ENCODE measurements at regions not wholly inside any gene's neighbourhood (a gene's known extent, or its start where the extent isn't known, plus 50 kb on each side); places are given as distances from the start of the nearest gene placed in this dataset.
"Not testable (repeated sequence)": the region's sequence is repeated elsewhere in the genome, so short reads cannot be mapped to it uniquely, and the experiment has no call there.

GRCh38 chr3:118505784-118506183, 528.9 kb downstream of the IGSF11 start:
- DNase-seq = no peak

GRCh38 chr3:118511402-118511801, 523.2 kb downstream of the IGSF11 start:
- DNase-seq = no peak

- no peak for DNase-seq
Observed at GRCh38 chr3:118512301-118512700, 522.3 kb downstream of the IGSF11 start.

DNA sequence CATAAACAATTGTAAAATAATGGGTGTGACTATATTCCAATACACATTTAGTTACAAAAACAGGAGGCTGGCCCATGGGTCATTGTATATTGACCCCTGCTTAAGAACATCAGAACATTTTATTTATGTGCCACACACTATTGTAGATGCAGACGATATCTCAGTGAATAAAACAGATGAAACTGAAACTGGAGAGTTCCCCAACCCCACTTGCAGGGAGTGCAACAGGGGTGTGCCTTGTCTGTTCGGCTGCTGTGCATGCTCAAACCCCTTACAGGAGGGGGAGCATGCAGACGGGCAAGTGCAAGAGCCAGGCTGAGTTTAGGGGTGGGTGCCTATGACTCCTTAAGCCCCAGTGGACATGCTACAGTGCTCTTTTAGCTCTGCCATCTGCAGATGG, 509.6 kb downstream of the IGSF11 start:
- DNase-seq = no peak

DNA sequence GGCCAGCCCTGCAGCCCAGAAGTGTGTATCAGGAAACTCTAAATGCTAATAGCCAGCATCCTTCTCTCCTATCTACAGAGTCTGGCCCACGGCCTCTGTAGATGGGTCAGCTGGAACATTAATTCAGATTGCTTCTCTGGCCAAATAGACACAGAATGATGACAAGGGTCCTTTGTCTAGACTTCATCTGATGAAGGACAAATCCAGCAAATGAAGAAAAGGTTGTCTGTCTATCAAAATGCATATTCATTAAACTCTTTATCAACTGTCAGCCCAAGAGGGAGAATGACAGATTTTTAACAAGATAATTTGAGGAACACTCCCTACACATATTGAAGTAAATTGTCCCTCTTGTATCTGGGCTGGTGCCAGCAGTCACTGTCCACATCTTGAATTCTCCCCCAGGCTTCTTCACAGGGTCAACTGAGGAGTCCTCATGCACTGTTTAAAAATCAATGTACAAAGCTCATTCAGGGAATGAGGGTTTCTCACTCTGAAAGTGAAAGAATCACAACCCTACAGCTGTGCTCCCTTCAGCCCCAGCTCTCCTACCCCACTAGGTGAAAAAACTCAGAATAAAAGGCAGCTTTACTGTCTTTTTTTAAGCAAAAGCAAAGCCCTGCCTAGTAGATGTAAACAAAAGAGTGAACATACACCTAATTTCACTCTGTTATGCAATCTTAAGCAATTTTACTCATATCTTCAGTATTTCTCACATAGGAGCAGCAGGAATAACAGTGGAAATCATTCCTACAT, 507.7 kb downstream of the IGSF11 start:
- DNase-seq = no peak

GRCh38 chr3:118527514-118528044, 507.1 kb downstream of the IGSF11 start:
- no peak for DNase-seq

DNA sequence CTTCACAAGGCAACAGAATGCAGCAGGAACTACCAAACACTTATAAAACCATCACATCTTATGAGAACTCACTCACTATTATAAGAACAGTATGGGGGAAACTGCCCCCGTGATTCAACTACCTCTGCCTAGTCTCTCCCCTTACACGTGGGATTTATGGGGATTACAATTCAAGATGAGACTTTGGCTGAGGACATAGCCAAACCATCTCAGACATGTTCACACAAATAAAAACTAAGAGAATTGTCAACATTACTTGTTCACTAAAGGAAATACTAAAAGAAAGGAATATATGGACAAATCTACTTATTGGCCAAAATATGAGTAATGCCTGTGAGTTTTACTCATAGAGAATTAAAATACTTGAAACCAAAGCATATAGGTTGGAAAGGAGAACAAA, 505.1 kb downstream of the IGSF11 start:
- no peak for DNase-seq

- no peak for DNase-seq
Observed at GRCh38 chr3:118530350-118530922, 504.2 kb downstream of the IGSF11 start.

DNA sequence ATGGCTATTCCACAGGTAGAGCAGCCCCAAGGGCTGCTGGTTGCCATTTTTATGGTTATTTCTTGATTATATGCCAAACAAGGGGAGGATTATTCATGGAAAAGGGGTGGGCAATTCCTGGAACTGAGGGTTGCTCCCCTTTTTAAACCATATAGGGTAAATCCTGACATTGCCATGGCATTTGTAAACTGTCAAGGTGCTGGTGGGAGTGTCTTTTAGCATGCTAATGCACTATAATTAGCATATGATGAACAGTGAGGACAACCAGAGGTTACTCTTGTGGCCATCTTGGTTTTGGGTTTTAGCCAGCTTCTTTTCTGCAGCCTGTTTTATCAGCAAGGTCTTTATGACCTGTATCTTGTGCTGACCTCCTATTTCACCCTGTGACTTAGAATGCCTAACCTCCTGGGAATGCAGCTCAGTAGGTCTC, 503.7 kb downstream of the IGSF11 start:
- not testable (repeated sequence) for DNase-seq

GRCh38 chr3:118531816-118532215, 502.8 kb downstream of the IGSF11 start:
- DNase-seq = no peak

GRCh38 chr3:118533676-118534075, 501.0 kb downstream of the IGSF11 start:
- DNase-seq = no peak

DNA sequence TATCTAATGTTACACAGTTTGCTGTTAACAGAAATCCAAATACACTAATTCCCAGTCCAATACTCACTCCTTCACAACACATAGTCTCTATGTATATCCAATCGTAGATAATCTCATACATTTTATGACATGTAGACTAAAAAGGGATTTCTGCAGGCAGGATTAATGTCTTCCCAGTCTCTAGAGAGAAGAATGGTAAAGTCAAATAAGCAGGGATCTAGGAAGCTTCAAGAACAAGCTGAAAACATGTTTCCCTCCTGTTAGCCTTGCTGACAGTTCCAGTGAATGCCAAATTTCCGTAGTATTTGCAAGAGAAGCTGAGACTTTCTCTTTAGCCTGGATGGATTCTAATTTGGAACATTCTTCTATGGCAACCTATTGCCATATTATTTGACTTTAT, 500.1 kb downstream of the IGSF11 start:
- DNase-seq = no peak

GRCh38 chr3:118536764-118537163, 497.9 kb downstream of the IGSF11 start:
- no peak for DNase-seq

DNA sequence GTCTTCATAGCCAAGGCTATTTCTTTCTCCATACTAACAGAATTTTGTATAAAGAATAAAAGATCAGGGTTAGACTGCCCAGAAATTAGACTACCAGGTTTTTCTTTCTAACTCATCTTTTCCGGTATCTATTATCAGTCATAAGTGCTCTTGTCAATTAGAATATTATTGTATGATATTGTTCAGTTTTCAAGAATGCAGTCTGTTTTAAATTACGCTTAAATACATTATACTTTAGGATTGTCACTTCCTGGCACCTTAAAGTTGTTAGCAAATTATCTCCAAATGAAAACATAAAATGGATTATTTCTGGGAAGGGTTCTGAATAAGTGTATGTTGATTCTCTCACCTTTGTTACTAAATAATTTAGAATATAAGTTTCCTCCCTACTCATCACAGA, 497.2 kb downstream of the IGSF11 start:
- no peak for DNase-seq

DNA sequence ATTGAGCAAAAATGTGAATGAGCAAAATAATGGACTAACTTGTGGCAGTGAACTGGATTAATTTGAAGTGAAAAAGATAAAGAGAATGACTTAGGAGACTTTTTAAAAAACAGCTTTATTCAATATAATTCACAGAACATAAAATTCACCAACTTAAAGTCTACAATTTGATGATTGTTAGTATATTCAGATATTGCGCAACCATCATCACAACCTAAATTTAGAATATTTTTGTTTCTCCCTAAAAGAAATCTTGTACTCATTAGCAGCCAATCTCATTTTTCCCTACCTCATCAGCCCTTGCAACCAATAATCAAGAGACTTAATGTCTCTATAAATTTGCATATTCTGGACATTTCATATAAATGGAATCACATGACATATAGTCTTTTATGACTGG, 496.5 kb downstream of the IGSF11 start:
- DNase-seq = no peak

GRCh38 chr3:118539820-118540447, 494.7 kb downstream of the IGSF11 start:
- not testable (repeated sequence) for DNase-seq

DNA sequence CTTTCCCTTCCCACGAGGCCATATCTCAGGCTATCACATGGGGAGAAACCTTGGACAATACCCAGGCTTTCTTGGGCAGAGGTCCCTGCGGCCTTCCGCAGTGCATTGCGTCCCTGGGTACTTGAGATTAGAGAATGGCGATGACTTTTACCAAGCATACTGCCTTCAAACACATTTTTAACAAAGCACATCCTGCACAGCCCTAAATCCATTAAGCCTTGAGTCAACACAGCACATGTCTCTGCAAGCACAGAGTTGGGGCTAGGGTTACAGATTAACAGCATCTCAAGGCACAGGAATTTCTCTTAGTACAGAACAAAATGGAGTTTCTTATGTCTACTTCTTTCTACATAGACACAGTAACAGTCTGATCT, 494.2 kb downstream of the IGSF11 start:
- not testable (repeated sequence) for DNase-seq

- DNase-seq = no peak
Observed at GRCh38 chr3:118540826-118541225, 493.8 kb downstream of the IGSF11 start.

DNA sequence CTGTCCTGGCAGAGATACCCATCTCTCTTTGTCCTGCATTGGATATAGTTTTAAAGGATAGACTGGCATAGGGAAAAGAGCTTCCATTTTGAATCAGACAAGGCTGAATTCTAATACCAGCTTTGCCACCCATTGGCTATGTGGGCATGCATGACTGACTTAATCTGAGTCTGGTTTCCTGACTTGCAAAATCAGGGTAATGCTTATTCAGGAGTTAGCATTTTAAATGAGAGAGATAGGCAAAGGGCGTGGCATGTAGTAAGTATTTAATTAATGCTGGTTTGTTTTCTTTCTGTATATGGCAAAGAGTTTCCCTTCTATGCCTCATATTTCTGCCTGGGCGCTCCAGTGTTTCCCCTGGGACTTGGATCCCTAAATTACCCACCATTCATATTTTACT, 492.9 kb downstream of the IGSF11 start:
- no peak for DNase-seq

GRCh38 chr3:118543832-118544231, 490.8 kb downstream of the IGSF11 start:
- DNase-seq = no peak

DNA sequence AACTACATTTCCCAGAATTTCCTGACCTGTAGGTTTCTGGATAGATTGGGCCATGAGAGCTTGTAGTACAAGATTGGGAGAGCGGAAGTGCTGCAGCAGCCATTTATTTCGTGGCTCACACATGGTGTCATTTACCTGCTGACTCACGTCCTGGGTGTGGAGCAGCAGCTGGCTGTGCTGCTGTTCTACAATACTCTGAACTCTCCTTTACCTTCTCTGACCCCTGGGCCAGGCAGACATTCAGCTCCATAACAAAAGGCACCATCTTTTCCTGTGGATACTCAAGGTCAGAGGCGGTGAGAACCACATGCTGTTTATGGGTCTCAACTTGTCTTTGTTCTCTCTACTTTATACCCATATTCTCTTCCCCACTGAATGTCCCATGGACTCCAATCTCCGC, 490.2 kb downstream of the IGSF11 start:
- no peak for DNase-seq

- DNase-seq = no peak
Observed at GRCh38 chr3:118548434-118548833, 486.2 kb downstream of the IGSF11 start.

DNA sequence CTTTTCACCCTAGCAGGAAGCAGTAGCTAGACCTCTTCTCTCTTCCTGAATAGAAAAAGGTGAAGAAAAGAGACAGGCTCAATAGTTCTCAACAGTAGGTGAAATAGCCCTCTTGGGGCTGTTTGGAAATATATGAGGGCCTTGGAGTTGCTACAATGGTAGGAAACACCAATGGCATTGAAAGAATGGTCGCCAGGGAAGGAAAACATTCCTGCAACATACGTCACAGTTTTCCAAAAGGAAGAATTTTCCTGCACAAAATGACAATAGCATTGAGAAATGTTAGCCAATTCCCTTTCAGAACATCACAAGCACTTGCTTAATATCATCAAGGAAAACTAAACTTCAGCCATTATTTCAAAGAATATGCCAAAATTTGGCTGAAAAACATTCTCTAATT, 484.5 kb downstream of the IGSF11 start:
- no peak for DNase-seq

GRCh38 chr3:118550556-118550955, 484.1 kb downstream of the IGSF11 start:
- no peak for DNase-seq

Measured in activated T-cell treated with anti-CD3 and anti-CD28 coated beads, Interleukin-2, amount 50 U/mL, for 1 hour (primary cell).